Left ventricle myocardium inferior (tissue), 1 donor: ENCODE measurements at regions not wholly inside any gene's neighbourhood (a gene's known extent, or its start where the extent isn't known, plus 50 kb on each side); places are given as distances from the start of the nearest gene placed in this dataset.

Experiments used
- DNase-seq: peaks from one replicate; pipeline ENCODE4 v3.0.0-alpha.2; 2020
- H3K27ac ChIP-seq: fragments of 200-600 bp; replicated peaks from 2 replicates; pipeline ENCODE4 v1.8.0; 2021
- H3K27me3 ChIP-seq: fragments of 200-600 bp; 2 replicates; pipeline ENCODE4 v1.8.0; 2021; ENCODE audit warnings: low read depth
- H3K36me3 ChIP-seq: fragments of 200-600 bp; 2 replicates; pipeline ENCODE4 v1.8.0; 2021
- H3K4me1 ChIP-seq: fragments of 200-600 bp; 2 replicates; pipeline ENCODE4 v1.8.0; 2021
- H3K4me3 ChIP-seq: fragments of 200-600 bp; 2 replicates; pipeline ENCODE4 v1.8.0; 2021; ENCODE audit warnings: mild to moderate bottlenecking, moderate library complexity
- H3K9me3 ChIP-seq: fragments of 200-600 bp; replicated peaks from 2 replicates; pipeline ENCODE4 v1.8.0; 2021
- CTCF ChIP-seq: fragments of 200-600 bp; IDR thresholded peaks from 2 replicates; pipeline ENCODE4 v1.8.0; 2021; ENCODE audit warnings: antibody characterized with exemption, mild to moderate bottlenecking, borderline replicate concordance
- intact Hi-C: fragments of 100-400 bp; cut with micrococcal nuclease; formaldehyde crosslinking; loops from one replicate; pipeline ENCODE4 v1.11.0; 2022
- donor health status: DM: no; HTN: yes; CAD: no; lungs with severe emphysema.

- no peak for DNase-seq
- TF ChIP-seq CTCF = no peak
- peaks cover 32% of the 10 kb centered on the region for H3K27me3 ChIP-seq
- H3K36me3 ChIP-seq = no peaks in the 10 kb centered on the region
- H3K9me3 ChIP-seq = peaks cover 5% of the 10 kb centered on the region
- no peaks in the 10 kb centered on the region for H3K4me1 ChIP-seq
- no peak overlapping the region for H3K4me3 ChIP-seq
- H3K27ac ChIP-seq = no peak overlapping the region
- intact Hi-C loops = no loop called here
Observed at GRCh38 chr5:2903451-2904395, 152.2 kb upstream of the IRX2 start.

DNA sequence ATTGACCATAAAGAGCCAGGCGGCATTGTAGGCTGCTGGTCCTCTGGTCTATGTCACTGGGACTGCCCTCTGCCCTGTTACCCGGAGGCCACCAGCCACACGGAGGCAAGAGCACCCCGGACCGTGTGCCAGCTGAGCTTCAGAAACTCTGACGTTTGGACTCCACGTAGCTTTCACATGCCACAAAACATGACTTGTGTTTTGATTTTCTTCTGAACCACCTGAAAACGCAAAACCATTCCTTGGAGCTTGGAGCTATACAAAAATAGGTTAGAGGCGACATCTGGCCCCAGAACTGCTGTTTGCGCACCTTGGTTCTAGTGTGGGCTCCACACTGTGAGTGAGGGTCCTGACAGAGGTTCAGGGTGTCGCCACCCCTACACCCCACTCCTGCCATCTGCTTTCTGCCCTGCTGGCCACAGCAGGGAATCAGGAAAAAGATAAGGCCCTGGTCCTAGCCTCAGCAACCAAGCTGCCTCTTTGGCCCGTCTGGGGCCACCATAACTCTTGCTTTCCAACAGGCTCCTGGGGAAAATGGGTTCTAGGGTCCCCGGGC lies 151.3 kb upstream of the IRX2 start:
- Histone ChIP-seq H3K9me3 (peaks cover 5% of the 10 kb centered on the region), H3K36me3 (no peaks in the 10 kb centered on the region), H3K4me1 (no peaks in the 10 kb centered on the region), H3K27me3 (peaks cover 39% of the 10 kb centered on the region), H3K4me3 (no peak overlapping the region), H3K27ac (no peak overlapping the region)
- intact Hi-C loops = no loop called here
- no peak for DNase-seq
- TF ChIP-seq CTCF = no peak

- no peak for DNase-seq
- intact Hi-C loops = no loop called here
- Histone ChIP-seq H3K9me3 (peaks cover 5% of the 10 kb centered on the region), H3K4me1 (no peaks in the 10 kb centered on the region), H3K27me3 (peaks cover 39% of the 10 kb centered on the region), H3K4me3 (no peak overlapping the region), H3K36me3 (no peaks in the 10 kb centered on the region), H3K27ac (no peak overlapping the region)
- no peak for TF ChIP-seq CTCF
Observed at GRCh38 chr5:2902186-2902585, 150.7 kb upstream of the IRX2 start.

- intact Hi-C loops = no loop called here
- DNase-seq = no peak
- H3K27me3 ChIP-seq = peaks cover 34% of the 10 kb centered on the region
- H3K9me3 ChIP-seq = peaks cover 5% of the 10 kb centered on the region
- no peaks in the 10 kb centered on the region for H3K4me1 ChIP-seq
- no peaks in the 10 kb centered on the region for H3K36me3 ChIP-seq
- H3K27ac ChIP-seq = no peak overlapping the region
- TF ChIP-seq CTCF = no peak
- no peak overlapping the region for H3K4me3 ChIP-seq
Observed at GRCh38 chr5:2901511-2901910, 150.0 kb upstream of the IRX2 start.

- no peak overlapping the region for H3K4me3 ChIP-seq
- TF ChIP-seq CTCF = no peak
- intact Hi-C loops = no loop called here
- no peak overlapping the region for H3K27ac ChIP-seq
- peaks cover 5% of the 10 kb centered on the region for H3K9me3 ChIP-seq
- no peaks in the 10 kb centered on the region for H3K36me3 ChIP-seq
- H3K4me1 ChIP-seq = no peaks in the 10 kb centered on the region
- H3K27me3 ChIP-seq = peaks cover 30% of the 10 kb centered on the region
- no peak for DNase-seq
Observed at GRCh38 chr5:2901096-2901495, 149.6 kb upstream of the IRX2 start.
